HG02852 (cell line): ENCODE measurements at regions not wholly inside any gene's neighbourhood (a gene's known extent, or its start where the extent isn't known, plus 50 kb on each side); places are given as distances from the start of the nearest gene placed in this dataset.
A peak's percentile ranks its signal among the peaks of the same experiment; 100 is the strongest.
"Not testable (repeated sequence)": the region's sequence is repeated elsewhere in the genome, so short reads cannot be mapped to it uniquely, and the experiment has no call there.

Experiments
- ATAC-seq: cut with Tn5 transposase; IDR thresholded peaks from one replicate; pipeline ENCODE4 v1.9.1; 2021; ENCODE audit warnings: mild to moderate bottlenecking, moderate library complexity; ENCODE audit not compliant: unreplicated experiment

GRCh38 chr14:39562175-39562574, 129.9 kb upstream of the FBXO33 start:
- no peak for ATAC-seq

- ATAC-seq = no peak
These were observed 126.3 kb upstream of the FBXO33 start for GRCh38 chr14:39558525-39558924.

GRCh38 chr14:39555749-39556148, 123.5 kb upstream of the FBXO33 start:
- ATAC-seq = no peak

- ATAC-seq = no peak
These were observed 122.3 kb upstream of the FBXO33 start for GRCh38 chr14:39554576-39554975.

- no peak for ATAC-seq
These were observed 116.1 kb upstream of the FBXO33 start for GRCh38 chr14:39548358-39548757.

GRCh38 chr14:39547845-39548244, 115.6 kb upstream of the FBXO33 start:
- ATAC-seq = no peak

GRCh38 chr14:39505812-39506211, 73.6 kb upstream of the FBXO33 start:
- no peak for ATAC-seq

GRCh38 chr14:39500253-39500652, 68.0 kb upstream of the FBXO33 start:
- no peak for ATAC-seq

GRCh38 chr14:39499514-39499913, 67.3 kb upstream of the FBXO33 start:
- ATAC-seq = no peak

- ATAC-seq = not testable (repeated sequence)
These were observed 65.4 kb upstream of the FBXO33 start for GRCh38 chr14:39497677-39498076.

GRCh38 chr14:39492267-39492666, 60.0 kb upstream of the FBXO33 start:
- ATAC-seq = peak; percentile 51

- ATAC-seq = no peak
These were observed 58.9 kb upstream of the FBXO33 start for GRCh38 chr14:39491134-39491571.

- no peak for ATAC-seq
These were observed 56.4 kb upstream of the FBXO33 start for GRCh38 chr14:39488600-39488999.

GRCh38 chr14:39483682-39484081, 51.4 kb upstream of the FBXO33 start:
- ATAC-seq = no peak
